GM06990 (cell line): ENCODE measurements at regions not wholly inside any gene's neighbourhood (a gene's known extent, or its start where the extent isn't known, plus 50 kb on each side); places are given as distances from the start of the nearest gene placed in this dataset.

Experiments used
- DNase-seq: peaks from one replicate; pipeline ENCODE4 v3.0.0-alpha.2; 2011; ENCODE audit not compliant: insufficient read length; ENCODE audit errors: extremely low read depth
- H3K27me3 ChIP-seq: replicated peaks from 2 replicates; pipeline ENCODE4 v1.6.0; 2011; ENCODE audit warnings: low read length; ENCODE audit not compliant: control insufficient read depth, insufficient read depth
- H3K36me3 ChIP-seq: 2 replicates; pipeline ENCODE4 v1.5.1; 2011; ENCODE audit warnings: low read length; ENCODE audit not compliant: control insufficient read depth, insufficient read depth
- H3K4me3 ChIP-seq: replicated peaks from 2 replicates; pipeline ENCODE4 v1.5.1; 2011; ENCODE audit warnings: low read depth, mild to moderate bottlenecking, control low read depth, low read length
- TF ChIP-seq, protein P1 (sequence below): IDR thresholded peaks from 2 replicates; pipeline ENCODE4 v1.5.1; 2011; ENCODE audit warnings: low read length, control low read depth, mild to moderate bottlenecking, inconsistent platforms; ENCODE audit not compliant: insufficient read depth, poor library complexity, severe bottlenecking

- TF ChIP-seq, protein P1, sequence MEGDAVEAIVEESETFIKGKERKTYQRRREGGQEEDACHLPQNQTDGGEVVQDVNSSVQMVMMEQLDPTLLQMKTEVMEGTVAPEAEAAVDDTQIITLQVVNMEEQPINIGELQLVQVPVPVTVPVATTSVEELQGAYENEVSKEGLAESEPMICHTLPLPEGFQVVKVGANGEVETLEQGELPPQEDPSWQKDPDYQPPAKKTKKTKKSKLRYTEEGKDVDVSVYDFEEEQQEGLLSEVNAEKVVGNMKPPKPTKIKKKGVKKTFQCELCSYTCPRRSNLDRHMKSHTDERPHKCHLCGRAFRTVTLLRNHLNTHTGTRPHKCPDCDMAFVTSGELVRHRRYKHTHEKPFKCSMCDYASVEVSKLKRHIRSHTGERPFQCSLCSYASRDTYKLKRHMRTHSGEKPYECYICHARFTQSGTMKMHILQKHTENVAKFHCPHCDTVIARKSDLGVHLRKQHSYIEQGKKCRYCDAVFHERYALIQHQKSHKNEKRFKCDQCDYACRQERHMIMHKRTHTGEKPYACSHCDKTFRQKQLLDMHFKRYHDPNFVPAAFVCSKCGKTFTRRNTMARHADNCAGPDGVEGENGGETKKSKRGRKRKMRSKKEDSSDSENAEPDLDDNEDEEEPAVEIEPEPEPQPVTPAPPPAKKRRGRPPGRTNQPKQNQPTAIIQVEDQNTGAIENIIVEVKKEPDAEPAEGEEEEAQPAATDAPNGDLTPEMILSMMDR, result no peak
- no peak overlapping the region for H3K4me3 ChIP-seq
- DNase-seq, result no peak
Observed at GRCh38 chr13:70424928-70425327, 316.7 kb upstream of the KLHL1 start.

GRCh38 chr13:70424428-70424827, 316.2 kb upstream of the KLHL1 start:
- Histone ChIP-seq H3K4me3 (no peak overlapping the region), H3K36me3 (no peaks in the 10 kb centered on the region), H3K27me3 (no peaks in the 10 kb centered on the region)
- no peak for DNase-seq
- TF ChIP-seq, protein P1, result no peak

More at GRCh38 chr13:70424928-70425327, 316.7 kb upstream of the KLHL1 start:
- H3K36me3 ChIP-seq, result no peaks in the 10 kb centered on the region
- no peaks in the 10 kb centered on the region for H3K27me3 ChIP-seq

GRCh38 chr13:70415136-70415535, 306.9 kb upstream of the KLHL1 start:
- TF ChIP-seq, protein P1, result no peak
- Histone ChIP-seq H3K27me3 (no peaks in the 10 kb centered on the region), H3K4me3 (no peak overlapping the region), H3K36me3 (no peaks in the 10 kb centered on the region)
- DNase-seq, result no peak

DNA sequence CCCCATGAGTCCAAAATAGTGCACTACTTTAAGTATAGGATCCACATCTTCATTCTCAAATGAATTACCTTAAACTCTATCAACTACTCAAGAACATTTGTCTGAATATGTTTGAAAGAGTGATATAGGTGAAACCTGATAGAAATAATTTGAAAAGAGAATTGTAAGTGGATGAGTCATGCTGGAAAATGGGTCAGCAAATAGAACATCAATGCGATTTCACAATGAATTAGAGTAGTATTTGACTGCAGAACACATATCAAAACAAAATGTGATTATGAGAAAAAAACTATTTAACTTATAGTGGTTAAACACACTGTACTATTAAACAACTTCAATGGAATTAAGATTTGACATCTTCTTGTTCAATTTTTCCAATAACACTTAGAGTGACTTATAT, 300.6 kb upstream of the KLHL1 start:
- Histone ChIP-seq H3K36me3 (no peaks in the 10 kb centered on the region), H3K4me3 (no peak overlapping the region), H3K27me3 (no peaks in the 10 kb centered on the region)
- TF ChIP-seq, protein P1, result no peak
- no peak for DNase-seq

DNA sequence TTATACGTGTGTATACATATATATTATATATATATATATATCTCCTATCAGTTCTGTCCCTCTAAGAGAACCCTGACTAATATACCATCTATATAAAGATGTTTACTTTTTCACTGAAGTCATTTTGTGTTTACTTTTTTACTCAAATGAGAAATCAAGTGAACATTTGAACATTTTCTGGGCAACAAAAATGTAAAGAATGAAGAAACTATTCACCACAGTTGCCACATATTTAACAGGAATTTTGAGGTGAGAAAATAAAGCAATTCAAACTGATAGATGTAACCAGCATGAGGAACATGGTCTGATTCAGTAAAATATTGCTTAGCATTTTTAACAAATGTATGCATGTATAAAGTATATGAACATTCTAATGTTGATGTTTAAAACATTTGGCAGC, 299.2 kb upstream of the KLHL1 start:
- no peaks in the 10 kb centered on the region for H3K27me3 ChIP-seq
- TF ChIP-seq, protein P1, result no peak
- H3K4me3 ChIP-seq, result no peak overlapping the region
- DNase-seq, result no peak
- H3K36me3 ChIP-seq, result no peaks in the 10 kb centered on the region

DNA sequence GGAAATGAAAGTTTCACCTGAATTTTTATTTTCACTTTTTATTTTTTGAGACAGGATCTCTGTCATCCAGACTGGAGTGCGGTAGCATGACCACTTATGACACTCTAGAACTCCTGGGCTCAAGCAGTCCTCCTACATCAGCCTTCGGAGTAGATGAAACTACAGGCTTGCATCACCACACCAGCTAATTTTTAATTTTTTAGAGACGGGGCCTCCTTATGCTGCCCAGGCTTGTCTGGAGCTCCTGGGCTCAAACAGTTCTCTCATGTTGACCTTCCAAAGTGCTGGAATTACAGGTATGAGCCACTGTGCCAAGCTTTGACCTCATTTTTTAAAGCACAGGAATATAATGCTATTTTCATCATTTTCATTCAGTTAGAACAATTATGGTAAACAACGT, 297.0 kb upstream of the KLHL1 start:
- no peak for DNase-seq
- no peaks in the 10 kb centered on the region for H3K27me3 ChIP-seq
- no peak overlapping the region for H3K4me3 ChIP-seq
- no peaks in the 10 kb centered on the region for H3K36me3 ChIP-seq
- TF ChIP-seq, protein P1, result no peak
